K562 (cell line): ENCODE measurements at regions not wholly inside any gene's neighbourhood (a gene's known extent, or its start where the extent isn't known, plus 50 kb on each side); places are given as distances from the start of the nearest gene placed in this dataset.

Experiments
- ATAC-seq: fragments of 200-7000 bp; cut with Tn5 transposase; 3 replicates; pipeline ENCODE4 v1.9.1; 2020; ENCODE audit warnings: moderate library complexity
- BruUV-seq: library from RNA; stranded (reverse); fragments of 400-500 nt; replicated peaks from 2 replicates; lab custom pipeline; 2021; lab: Mats Ljungman, UMichigan
- CTCF ChIA-PET: fragments of 300-600 bp; formaldehyde crosslinking; extraction: SDS; loops from one replicate; lab custom pipeline; 2021; ENCODE audit warnings: low intra/inter-chr PET ratio; lab: Yijun Ruan, JAX
- POLR2A ChIA-PET: fragments of 300-600, 350-650 bp; sonication (Branson Sonifier 250); formaldehyde crosslinking; extraction: SDS; loops from one replicate; lab custom pipeline; 2021; ENCODE audit warnings: antibody characterized with exemption, inconsistent platforms; lab: Yijun Ruan, JAX
- DNase-seq, 4 experiments: peaks; one replicate each; pipeline versions ENCODE4 v3.0.0 to v3.0.0-alpha.2; 2011 to 2018; ENCODE audit warnings: low spot score in 3 of 4, mixed read lengths in 3 of 4; ENCODE audit errors: extremely low read depth in 1 of 4
- FAIRE-seq: peaks from 2 replicates; lab custom pipeline; 2011; peaks lifted over from hg19 to GRCh38; lab: Jason Lieb, UNC
- H2AFZ ChIP-seq: 2 replicates; pipeline ENCODE4 v1.6.0; 2011; ENCODE audit warnings: low read depth, low read length, control low read depth, inconsistent platforms
- H3K27ac ChIP-seq: fragments of 200-600 bp; 3 replicates; pipeline ENCODE4 v1.8.0; 2011; ENCODE audit warnings: low read depth, mild to moderate bottlenecking, control low read depth, inconsistent platforms, low read length, moderate library complexity, mixed read lengths; ENCODE audit errors: extremely low read depth
- H3K27me3 ChIP-seq, 2 experiments: fragments of 300-600 bp in 1 of 2; 2 replicates in 1 of 2; 3 replicates in 1 of 2; pipeline versions ENCODE4 v1.6.0 to v1.8.0; 2011; ENCODE audit warnings: inconsistent platforms in 2 of 2, low read length in 2 of 2, mild to moderate bottlenecking in 1 of 2, mixed read lengths in 1 of 2, moderate library complexity in 1 of 2; ENCODE audit not compliant: control insufficient read depth in 2 of 2, insufficient read depth in 2 of 2
- H3K36me3 ChIP-seq: fragments of 300-600 bp; 3 replicates; pipeline ENCODE4 v1.8.0; 2011; ENCODE audit warnings: mild to moderate bottlenecking, low read length, inconsistent platforms; ENCODE audit not compliant: control insufficient read depth, insufficient read depth
- H3K4me1 ChIP-seq, 2 experiments: fragments of 200-600 bp in 1 of 2; replicated peaks in 1 of 2; 2 replicates in 1 of 2; 3 replicates in 1 of 2; pipeline versions ENCODE4 v1.5.1 to v1.8.0; 2011; ENCODE audit warnings: inconsistent platforms in 2 of 2, low read length in 2 of 2, mild to moderate bottlenecking in 1 of 2, mixed read lengths in 1 of 2, moderate library complexity in 1 of 2; ENCODE audit not compliant: control insufficient read depth in 2 of 2, insufficient read depth in 2 of 2
- H3K4me2 ChIP-seq: 2 replicates; pipeline ENCODE4 v1.6.1; 2011; ENCODE audit warnings: low read length, control low read depth, inconsistent platforms, mixed read lengths; ENCODE audit not compliant: insufficient read depth
- H3K4me3 ChIP-seq: fragments of 200-600 bp; sonication (generic), shearing (Covaris generic); 2 replicates; pipeline ENCODE4 v1.5.1; 2016; ENCODE audit warnings: control low read depth, inconsistent platforms
- H3K79me2 ChIP-seq: fragments of 200-600 bp; 3 replicates; pipeline ENCODE4 v1.8.0; 2011; ENCODE audit warnings: low read length, inconsistent platforms; ENCODE audit not compliant: control insufficient read depth, insufficient read depth
- H3K9ac ChIP-seq, 2 experiments: 2 replicates each; pipeline versions ENCODE4 v1.6.0 to v1.6.1; 2011; ENCODE audit warnings: low read depth in 2 of 2, low read length in 2 of 2, control low read depth in 1 of 2, inconsistent platforms in 1 of 2, mild to moderate bottlenecking in 1 of 2, mixed read lengths in 1 of 2; ENCODE audit not compliant: insufficient read depth in 1 of 2
- H3K9me1 ChIP-seq: one replicate; pipeline ENCODE4 v1.6.0; 2011; ENCODE audit warnings: inconsistent platforms, mild to moderate bottlenecking, low read length, moderate library complexity; ENCODE audit not compliant: control insufficient read depth, insufficient read depth
- H3K9me3 ChIP-seq: replicated peaks from 2 replicates; pipeline ENCODE4 v1.5.1; 2011; ENCODE audit warnings: low read depth, low read length, inconsistent platforms; ENCODE audit not compliant: control insufficient read depth, insufficient read depth
- H4K20me1 ChIP-seq: replicated peaks from 2 replicates; pipeline ENCODE4 v1.6.1; 2011; ENCODE audit warnings: low read length, inconsistent platforms, mixed read lengths; ENCODE audit not compliant: control insufficient read depth, insufficient read depth
- ARNT ChIP-seq, 2 experiments: fragments of 450-650 bp; IDR thresholded peaks; 2 replicates each; pipeline ENCODE4 v1.6.1; 2016; ENCODE audit warnings: mild to moderate bottlenecking in 1 of 2
- BRF1 ChIP-seq: IDR thresholded peaks from 3 replicates; pipeline ENCODE4 v1.6.1; 2011; ENCODE audit warnings: borderline replicate concordance, mild to moderate bottlenecking; ENCODE audit not compliant: insufficient read length; ENCODE audit errors: extremely low read depth
- HNRNPLL ChIP-seq: fragments of 200-400 bp; formaldehyde crosslinking; IDR thresholded peaks from 2 replicates; pipeline ENCODE4 v1.6.1; 2017; ENCODE audit warnings: low read length, low read depth, mild to moderate bottlenecking; ENCODE audit not compliant: poor library complexity, severe bottlenecking
- JUNB ChIP-seq: fragments of 450-650 bp; formaldehyde crosslinking; conservative IDR thresholded peaks from 2 replicates; pipeline ENCODE4 v1.4.0; 2020; ENCODE audit warnings: mild to moderate bottlenecking
- KDM5B ChIP-seq: fragments of 200-600 bp; sonication (generic); IDR thresholded peaks from 2 replicates; pipeline ENCODE4 v1.6.1; 2012; ENCODE audit warnings: low read depth, mild to moderate bottlenecking, moderate library complexity, low read length, control low read depth, inconsistent platforms; ENCODE audit not compliant: insufficient replicate concordance
- MYNN ChIP-seq, 2 experiments: sonication (generic); formaldehyde crosslinking in 1 of 2; IDR thresholded peaks; 2 replicates each; pipeline versions ENCODE4 v1.5.0 to v1.6.1; 2016 to 2020; ENCODE audit warnings: antibody characterized with exemption in 1 of 2, missing genetic modification reagents in 1 of 2
- NFATC3 ChIP-seq: fragments of 450-650 bp; IDR thresholded peaks from 2 replicates; pipeline ENCODE4 v1.6.1; 2017; ENCODE audit warnings: mild to moderate bottlenecking
- NFRKB ChIP-seq: fragments of 450-650 bp; IDR thresholded peaks from 2 replicates; pipeline ENCODE4 v1.6.1; 2016; ENCODE audit warnings: low read depth
- RNF2 ChIP-seq: sonication (generic); IDR thresholded peaks from 2 replicates; pipeline ENCODE4 v1.6.1; 2016
- ZNF830 ChIP-seq: fragments of 250-450 bp; sonication (Bioruptor Pico); IDR thresholded peaks from 2 replicates; pipeline ENCODE4 v1.5.0; 2021; ENCODE audit warnings: mild to moderate bottlenecking
- WGBS: fragments of 100-300 bp; shearing (Covaris generic); methylation state at CpG from one replicate; pipeline ENCODE4 v1.1.6; 2016; ENCODE audit warnings: low coverage, mixed read lengths; ENCODE audit not compliant: insufficient coverage; ENCODE audit errors: missing lambda C conversion rate; 5-methylcytosine and 5-hydroxymethylcytosine counted together
- in situ Hi-C: fragments of 300-500 bp; cut with MboI; formaldehyde crosslinking; loops from 4 replicates; pipeline ENCODE4 v1.15.0; 2018; ENCODE audit warnings: inconsistent platforms, mixed read lengths
- intact Hi-C: fragments of 100-400 bp; cut with micrococcal nuclease; formaldehyde crosslinking; loops from 2 replicates; pipeline ENCODE4 v1.14.2; 2022
- TF ChIP-seq, protein P1 (sequence below): sonication (generic); formaldehyde crosslinking; IDR thresholded peaks from 2 replicates; pipeline ENCODE4 v1.8.1; 2023; ENCODE audit warnings: mild to moderate bottlenecking, missing genetic modification reagents
- TF ChIP-seq, protein P2 (sequence below): IDR thresholded peaks from 2 replicates; pipeline ENCODE4 v1.6.1; 2014; ENCODE audit warnings: antibody characterized with exemption

- intact Hi-C loops (no loop called here), in situ Hi-C loops (no loop called here)
- H3K4me3 ChIP-seq: no peak overlapping the region
- no peak overlapping the region for H3K27ac ChIP-seq
- POLR2A ChIA-PET: interaction anchor here (0.6 kb wide), 1 partner anchor 963 kb away, joined by 3 read pairs; no protein-coding TSS in a partner anchor
- H3K36me3 ChIP-seq: no peaks in the 10 kb centered on the region
- TF ChIP-seq HNRNPLL: no peak
- TF ChIP-seq, protein P1, sequence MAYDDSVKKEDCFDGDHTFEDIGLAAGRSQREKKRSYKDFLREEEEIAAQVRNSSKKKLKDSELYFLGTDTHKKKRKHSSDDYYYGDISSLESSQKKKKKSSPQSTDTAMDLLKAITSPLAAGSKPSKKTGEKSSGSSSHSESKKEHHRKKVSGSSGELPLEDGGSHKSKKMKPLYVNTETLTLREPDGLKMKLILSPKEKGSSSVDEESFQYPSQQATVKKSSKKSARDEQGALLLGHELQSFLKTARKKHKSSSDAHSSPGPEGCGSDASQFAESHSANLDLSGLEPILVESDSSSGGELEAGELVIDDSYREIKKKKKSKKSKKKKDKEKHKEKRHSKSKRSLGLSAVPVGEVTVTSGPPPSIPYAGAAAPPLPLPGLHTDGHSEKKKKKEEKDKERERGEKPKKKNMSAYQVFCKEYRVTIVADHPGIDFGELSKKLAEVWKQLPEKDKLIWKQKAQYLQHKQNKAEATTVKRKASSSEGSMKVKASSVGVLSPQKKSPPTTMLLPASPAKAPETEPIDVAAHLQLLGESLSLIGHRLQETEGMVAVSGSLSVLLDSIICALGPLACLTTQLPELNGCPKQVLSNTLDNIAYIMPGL (CRISPR knock-in tag): no peak
- no peak for TF ChIP-seq KDM5B
- no peak for TF ChIP-seq JUNB (CRISPR knock-in tag)
- no peak for TF ChIP-seq NFRKB
- TF ChIP-seq ZNF830 (CRISPR knock-in tag): no peak
- no peak for TF ChIP-seq ARNT (IDR thresholded peaks at IDR 0.05)
- no peak for TF ChIP-seq BRF1
- TF ChIP-seq MYNN (IDR thresholded peaks at IDR 0.05): no peak
- no peak for TF ChIP-seq MYNN (CRISPR knock-in tag; IDR thresholded peaks at IDR 0.05)
- no peak for TF ChIP-seq RNF2
- TF ChIP-seq NFATC3: no peak
- TF ChIP-seq, protein P2, sequence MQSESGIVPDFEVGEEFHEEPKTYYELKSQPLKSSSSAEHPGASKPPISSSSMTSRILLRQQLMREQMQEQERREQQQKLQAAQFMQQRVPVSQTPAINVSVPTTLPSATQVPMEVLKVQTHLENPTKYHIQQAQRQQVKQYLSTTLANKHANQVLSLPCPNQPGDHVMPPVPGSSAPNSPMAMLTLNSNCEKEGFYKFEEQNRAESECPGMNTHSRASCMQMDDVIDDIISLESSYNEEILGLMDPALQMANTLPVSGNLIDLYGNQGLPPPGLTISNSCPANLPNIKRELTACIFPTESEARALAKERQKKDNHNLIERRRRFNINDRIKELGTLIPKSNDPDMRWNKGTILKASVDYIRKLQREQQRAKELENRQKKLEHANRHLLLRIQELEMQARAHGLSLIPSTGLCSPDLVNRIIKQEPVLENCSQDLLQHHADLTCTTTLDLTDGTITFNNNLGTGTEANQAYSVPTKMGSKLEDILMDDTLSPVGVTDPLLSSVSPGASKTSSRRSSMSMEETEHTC: no peak
- ATAC-seq (no peak), FAIRE-seq (no peak), DNase-seq (no peak)
- H3K27me3 ChIP-seq: peaks cover 2 to 16% of the 10 kb centered on the region in 2 experiments; a peak in 2 of 5 replicates
- H3K9me3 ChIP-seq: no peaks in the 10 kb centered on the region
- H3K9me1 ChIP-seq: no peaks in the 10 kb centered on the region
- H3K4me2 ChIP-seq: no peak overlapping the region
- no peak overlapping the region for H2AFZ ChIP-seq
- no peaks in the 10 kb centered on the region for H4K20me1 ChIP-seq
- H3K4me1 ChIP-seq: peaks cover 0 to 3% of the 10 kb centered on the region in 2 experiments; a peak in 3 of 5 replicates
- H3K9ac ChIP-seq: no peak overlapping the region
- CTCF ChIA-PET: no interaction called here
- no TSS peak for BruUV-seq
- no peaks in the 10 kb centered on the region for H3K79me2 ChIP-seq
- 47% methylated on average over 11 of the region's 11 CpGs for WGBS
These were observed 235.6 kb upstream of the PRDM1 start for GRCh38 chr6:105850261-105851112.
